ENCODE measurements at regions not wholly inside any gene's neighbourhood (a gene's known extent, or its start where the extent isn't known, plus 50 kb on each side); places are given as distances from the start of the nearest gene placed in this dataset.

DNA sequence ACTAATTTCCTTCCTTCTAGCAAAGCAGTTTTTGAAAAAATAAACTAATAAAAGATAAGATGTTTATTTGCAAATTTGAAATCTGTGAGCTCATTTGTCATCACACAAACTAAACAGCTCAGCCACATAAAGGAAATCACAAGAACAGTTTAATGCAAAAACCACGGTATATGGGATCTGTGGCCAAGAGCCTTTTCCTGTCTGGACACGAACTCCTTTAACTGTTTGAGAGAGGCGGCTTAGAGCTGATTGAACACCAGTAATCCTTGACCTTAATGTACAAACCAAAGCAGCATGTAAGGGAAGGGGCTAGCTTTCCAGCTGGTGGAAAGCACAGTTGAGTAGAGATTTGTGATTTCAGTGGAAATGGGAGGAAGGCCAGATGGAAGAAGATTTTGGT, 66.3 kb upstream of the SPINK5 start:
- TF ChIP-seq, protein P1, sequence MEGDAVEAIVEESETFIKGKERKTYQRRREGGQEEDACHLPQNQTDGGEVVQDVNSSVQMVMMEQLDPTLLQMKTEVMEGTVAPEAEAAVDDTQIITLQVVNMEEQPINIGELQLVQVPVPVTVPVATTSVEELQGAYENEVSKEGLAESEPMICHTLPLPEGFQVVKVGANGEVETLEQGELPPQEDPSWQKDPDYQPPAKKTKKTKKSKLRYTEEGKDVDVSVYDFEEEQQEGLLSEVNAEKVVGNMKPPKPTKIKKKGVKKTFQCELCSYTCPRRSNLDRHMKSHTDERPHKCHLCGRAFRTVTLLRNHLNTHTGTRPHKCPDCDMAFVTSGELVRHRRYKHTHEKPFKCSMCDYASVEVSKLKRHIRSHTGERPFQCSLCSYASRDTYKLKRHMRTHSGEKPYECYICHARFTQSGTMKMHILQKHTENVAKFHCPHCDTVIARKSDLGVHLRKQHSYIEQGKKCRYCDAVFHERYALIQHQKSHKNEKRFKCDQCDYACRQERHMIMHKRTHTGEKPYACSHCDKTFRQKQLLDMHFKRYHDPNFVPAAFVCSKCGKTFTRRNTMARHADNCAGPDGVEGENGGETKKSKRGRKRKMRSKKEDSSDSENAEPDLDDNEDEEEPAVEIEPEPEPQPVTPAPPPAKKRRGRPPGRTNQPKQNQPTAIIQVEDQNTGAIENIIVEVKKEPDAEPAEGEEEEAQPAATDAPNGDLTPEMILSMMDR (IDR thresholded peaks at IDR 0.05; ENCODE audit: low read depth, low read length, poor library complexity, severe bottlenecking), result no peak
- TF ChIP-seq EZH2phosphoT487 (IDR thresholded peaks at IDR 0.05; ENCODE audit: borderline replicate concordance, low read length), result no peak

Measured in DOHH2 (cell line).